ENCODE measurements at regions not wholly inside any gene's neighbourhood (a gene's known extent, or its start where the extent isn't known, plus 50 kb on each side); places are given as distances from the start of the nearest gene placed in this dataset.

- TF ChIP-seq CTCF (IDR thresholded peaks at IDR 0.05; ENCODE audit: low read length) (no peak), EZH2phosphoT487 (IDR thresholded peaks at IDR 0.05; ENCODE audit: low read length) (no peak), EZH2 (optimal IDR thresholded peaks at IDR 0.05; ENCODE audit: low read depth, low read length) (no peak)
These were observed 270.9 kb upstream of the SKOR2 start for GRCh38 chr18:47522359-47522758.

Measured in MM.1S (cell line).